ENCODE measurements at regions not wholly inside any gene's neighbourhood (a gene's known extent, or its start where the extent isn't known, plus 50 kb on each side); places are given as distances from the start of the nearest gene placed in this dataset.

DNA sequence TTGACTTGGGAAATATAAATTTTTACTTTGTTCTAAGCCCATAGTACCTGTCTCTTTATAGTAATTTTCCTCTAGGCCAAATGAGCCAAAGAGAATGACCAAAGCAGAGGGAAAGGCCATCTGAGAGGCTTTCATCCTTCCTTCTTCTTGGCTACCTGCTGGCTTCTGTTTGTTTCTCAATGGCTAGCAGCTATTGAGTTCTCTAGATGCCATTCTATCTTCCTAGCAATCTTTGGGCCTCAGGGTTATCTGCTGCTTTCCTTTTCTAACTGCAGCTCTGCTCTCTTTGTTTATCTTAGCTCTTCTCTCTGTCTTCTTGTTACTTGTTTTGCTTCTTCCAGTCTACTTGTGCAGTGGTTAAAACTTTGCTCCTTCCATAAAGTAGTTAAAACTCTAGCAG is 601.1 kb upstream of the NRXN1 start:
- no peaks in the 10 kb centered on the region for H3K9me3 ChIP-seq (replicated peaks in 1 of 2; ENCODE audit: control insufficient read depth in 2 of 2, insufficient read depth in 1 of 2, low read depth in 1 of 2, low read length in 2 of 2)
- no peak overlapping the region for H3K4me3 ChIP-seq (ENCODE audit: low read length in 2 of 2)
- H3K27me3 ChIP-seq (ENCODE audit: control insufficient read depth in 3 of 3, insufficient read depth in 3 of 3, low read depth in 1 of 3, low read length in 3 of 3), result no peaks in the 10 kb centered on the region
- no peak overlapping the region for H2AK5ac ChIP-seq (ENCODE audit: low read depth, low read length)
- no peak overlapping the region for H2BK120ac ChIP-seq (ENCODE audit: low read depth, low read length)
- no peak overlapping the region for H3K23ac ChIP-seq (ENCODE audit: low read depth, low read length, poor library complexity)
- H2BK15ac ChIP-seq (ENCODE audit: low read length), result no peak overlapping the region
- H2AFZ ChIP-seq (ENCODE audit: low read length), result no peak overlapping the region
- no peak overlapping the region for H3K18ac ChIP-seq (ENCODE audit: low read length)
- no peaks in the 10 kb centered on the region for H3K4me1 ChIP-seq (ENCODE audit: control insufficient read depth in 2 of 2, insufficient read depth in 1 of 2, low read depth in 1 of 2, low read length in 2 of 2)
- H4K8ac ChIP-seq (ENCODE audit: low read depth, low read length), result no peak overlapping the region
- H3K9ac ChIP-seq (ENCODE audit: low read depth, low read length, poor library complexity), result no peak overlapping the region
- H3K27ac ChIP-seq (replicated peaks; ENCODE audit: low read length), result no peak overlapping the region
- no peak overlapping the region for H4K91ac ChIP-seq (ENCODE audit: low read depth, low read length, poor library complexity)
- no peaks in the 10 kb centered on the region for H3K79me1 ChIP-seq (ENCODE audit: low read depth, low read length)
- H3K14ac ChIP-seq (ENCODE audit: low read length), result no peak overlapping the region
- no peak overlapping the region for H2BK12ac ChIP-seq (ENCODE audit: low read length)
- H3K36me3 ChIP-seq (replicated peaks in 1 of 2; ENCODE audit: control insufficient read depth in 2 of 2, insufficient read depth in 2 of 2, low read length in 2 of 2), result no peaks in the 10 kb centered on the region
- no peak overlapping the region for H3K4me2 ChIP-seq (ENCODE audit: insufficient read depth, low read length, poor library complexity, severe bottlenecking)
- DNase-seq (ENCODE audit: low spot score), result no peak
- no peak overlapping the region for H2BK5ac ChIP-seq (ENCODE audit: low read length)
- no peak overlapping the region for H3K4ac ChIP-seq (ENCODE audit: low read length)

DNA sequence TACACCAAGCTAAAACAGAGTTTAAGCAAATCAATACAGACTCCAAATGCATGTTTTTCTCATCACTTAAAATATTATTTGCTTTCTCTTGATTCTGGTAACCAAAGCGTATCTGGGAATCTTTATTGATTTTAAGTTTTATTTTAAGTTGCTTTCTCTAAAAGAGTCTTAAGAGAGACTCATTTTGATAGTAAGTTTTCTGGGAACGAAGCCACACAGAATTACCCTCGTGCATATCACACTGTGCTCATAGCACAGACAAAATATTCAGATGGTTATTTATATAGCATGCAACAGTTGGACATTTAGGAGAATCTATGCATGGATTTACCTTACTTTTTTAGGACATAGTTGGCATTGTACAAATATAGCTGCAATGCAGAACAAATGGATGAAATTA is 597.5 kb upstream of the NRXN1 start:
- Histone ChIP-seq H3K4me2 (ENCODE audit: insufficient read depth, low read length, poor library complexity, severe bottlenecking) (no peak overlapping the region), H4K8ac (ENCODE audit: low read depth, low read length) (no peak overlapping the region), H4K91ac (ENCODE audit: low read depth, low read length, poor library complexity) (no peak overlapping the region), H3K9me3 (replicated peaks in 1 of 2; ENCODE audit: control insufficient read depth in 2 of 2, insufficient read depth in 1 of 2, low read depth in 1 of 2, low read length in 2 of 2) (no peaks in the 10 kb centered on the region), H3K14ac (ENCODE audit: low read length) (no peak overlapping the region), H3K4ac (ENCODE audit: low read length) (no peak overlapping the region), H2BK5ac (ENCODE audit: low read length) (no peak overlapping the region), H2BK120ac (ENCODE audit: low read depth, low read length) (no peak overlapping the region), H3K4me1 (ENCODE audit: control insufficient read depth in 2 of 2, insufficient read depth in 1 of 2, low read depth in 1 of 2, low read length in 2 of 2) (no peaks in the 10 kb centered on the region), H2BK12ac (ENCODE audit: low read length) (no peak overlapping the region), H3K79me1 (ENCODE audit: low read depth, low read length) (no peaks in the 10 kb centered on the region), H3K27me3 (ENCODE audit: control insufficient read depth in 3 of 3, insufficient read depth in 3 of 3, low read depth in 1 of 3, low read length in 3 of 3) (no peaks in the 10 kb centered on the region), H2BK15ac (ENCODE audit: low read length) (no peak overlapping the region), H2AK5ac (ENCODE audit: low read depth, low read length) (no peak overlapping the region), H3K18ac (ENCODE audit: low read length) (no peak overlapping the region), H3K4me3 (ENCODE audit: low read length in 2 of 2) (no peak overlapping the region), H3K9ac (ENCODE audit: low read depth, low read length, poor library complexity) (no peak overlapping the region), H3K27ac (replicated peaks; ENCODE audit: low read length) (no peak overlapping the region), H2AFZ (ENCODE audit: low read length) (no peak overlapping the region), H3K23ac (ENCODE audit: low read depth, low read length, poor library complexity) (no peak overlapping the region), H3K36me3 (replicated peaks in 1 of 2; ENCODE audit: control insufficient read depth in 2 of 2, insufficient read depth in 2 of 2, low read length in 2 of 2) (no peaks in the 10 kb centered on the region)
- DNase-seq (ENCODE audit: low spot score), result no peak
- WGBS, 2 donors (ENCODE audit: extremely low coverage in 2 of 2, insufficient read length in 2 of 2, insufficient replicate concordance in 1 of 2), result no CpG with 5 or more reads among the region's 3 CpGs

DNA sequence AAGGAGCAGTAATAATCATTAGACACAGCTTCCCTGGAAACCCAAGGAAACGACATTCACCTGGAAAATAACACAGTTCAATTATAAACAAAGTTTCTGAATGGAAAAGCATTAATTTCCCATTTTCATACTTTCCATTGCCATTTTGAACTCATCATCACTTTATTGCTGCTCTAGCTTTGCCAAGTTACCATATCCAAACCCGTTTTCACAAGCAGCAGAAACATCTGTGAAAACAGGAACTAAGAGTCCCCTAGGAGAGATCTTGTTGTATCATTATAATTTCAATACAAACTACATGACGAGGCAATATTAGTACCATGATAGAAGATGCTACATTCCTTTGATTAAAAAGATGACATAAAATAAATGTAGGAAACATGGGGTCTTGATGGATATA is 597.0 kb upstream of the NRXN1 start:
- H3K9ac ChIP-seq (ENCODE audit: low read depth, low read length, poor library complexity), result no peak overlapping the region
- no peaks in the 10 kb centered on the region for H3K27me3 ChIP-seq (ENCODE audit: control insufficient read depth in 3 of 3, insufficient read depth in 3 of 3, low read depth in 1 of 3, low read length in 3 of 3)
- H2BK15ac ChIP-seq (ENCODE audit: low read length), result no peak overlapping the region
- DNase-seq (ENCODE audit: low spot score), result no peak
- no peaks in the 10 kb centered on the region for H3K9me3 ChIP-seq (replicated peaks in 1 of 2; ENCODE audit: control insufficient read depth in 2 of 2, insufficient read depth in 1 of 2, low read depth in 1 of 2, low read length in 2 of 2)
- no peak overlapping the region for H3K4me2 ChIP-seq (ENCODE audit: insufficient read depth, low read length, poor library complexity, severe bottlenecking)
- WGBS, 2 donors (ENCODE audit: extremely low coverage in 2 of 2, insufficient read length in 2 of 2, insufficient replicate concordance in 1 of 2), result no CpG with 5 or more reads among the region's 3 CpGs
- no peak overlapping the region for H2BK5ac ChIP-seq (ENCODE audit: low read length)
- H3K4ac ChIP-seq (ENCODE audit: low read length), result no peak overlapping the region
- no peak overlapping the region for H4K8ac ChIP-seq (ENCODE audit: low read depth, low read length)
- H3K27ac ChIP-seq (replicated peaks; ENCODE audit: low read length), result no peak overlapping the region
- no peak overlapping the region for H3K18ac ChIP-seq (ENCODE audit: low read length)
- H3K4me1 ChIP-seq (ENCODE audit: control insufficient read depth in 2 of 2, insufficient read depth in 1 of 2, low read depth in 1 of 2, low read length in 2 of 2), result no peaks in the 10 kb centered on the region
- no peak overlapping the region for H3K4me3 ChIP-seq (ENCODE audit: low read length in 2 of 2)
- H2AK5ac ChIP-seq (ENCODE audit: low read depth, low read length), result no peak overlapping the region
- no peak overlapping the region for H4K91ac ChIP-seq (ENCODE audit: low read depth, low read length, poor library complexity)
- H3K36me3 ChIP-seq (replicated peaks in 1 of 2; ENCODE audit: control insufficient read depth in 2 of 2, insufficient read depth in 2 of 2, low read length in 2 of 2), result no peaks in the 10 kb centered on the region
- no peak overlapping the region for H3K23ac ChIP-seq (ENCODE audit: low read depth, low read length, poor library complexity)
- no peak overlapping the region for H2BK12ac ChIP-seq (ENCODE audit: low read length)
- no peak overlapping the region for H2BK120ac ChIP-seq (ENCODE audit: low read depth, low read length)
- no peak overlapping the region for H3K14ac ChIP-seq (ENCODE audit: low read length)
- H3K79me1 ChIP-seq (ENCODE audit: low read depth, low read length), result no peaks in the 10 kb centered on the region
- H2AFZ ChIP-seq (ENCODE audit: low read length), result no peak overlapping the region

DNA sequence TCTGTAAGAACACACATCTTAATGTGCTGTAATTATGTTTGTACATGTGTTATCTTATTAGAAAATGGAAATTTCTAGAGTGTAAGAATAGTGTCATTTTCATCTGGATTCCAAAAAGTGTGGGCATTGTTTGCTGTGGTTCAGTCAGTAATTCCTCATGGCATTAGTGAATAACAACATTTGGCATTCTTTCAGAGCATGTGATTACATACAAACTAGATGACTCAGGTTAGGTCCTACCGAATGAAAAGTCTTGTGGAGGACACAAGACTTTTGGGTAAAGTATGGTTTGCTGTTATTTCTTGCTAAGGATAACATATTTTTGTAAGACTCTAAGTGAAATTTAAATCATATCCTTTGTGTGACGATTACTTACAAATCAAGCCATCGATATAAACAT is 593.1 kb upstream of the NRXN1 start:
- Histone ChIP-seq H3K4ac (ENCODE audit: low read length) (no peak overlapping the region), H3K9me3 (replicated peaks in 1 of 2; ENCODE audit: control insufficient read depth in 2 of 2, insufficient read depth in 1 of 2, low read depth in 1 of 2, low read length in 2 of 2) (no peaks in the 10 kb centered on the region), H4K8ac (ENCODE audit: low read depth, low read length) (no peak overlapping the region), H3K23ac (ENCODE audit: low read depth, low read length, poor library complexity) (no peak overlapping the region), H2BK12ac (ENCODE audit: low read length) (no peak overlapping the region), H2BK120ac (ENCODE audit: low read depth, low read length) (no peak overlapping the region), H4K91ac (ENCODE audit: low read depth, low read length, poor library complexity) (no peak overlapping the region), H2AFZ (ENCODE audit: low read length) (no peak overlapping the region), H3K14ac (ENCODE audit: low read length) (no peak overlapping the region), H3K27me3 (ENCODE audit: control insufficient read depth in 3 of 3, insufficient read depth in 3 of 3, low read depth in 1 of 3, low read length in 3 of 3) (no peaks in the 10 kb centered on the region), H3K9ac (ENCODE audit: low read depth, low read length, poor library complexity) (no peak overlapping the region), H3K36me3 (replicated peaks in 1 of 2; ENCODE audit: control insufficient read depth in 2 of 2, insufficient read depth in 2 of 2, low read length in 2 of 2) (no peaks in the 10 kb centered on the region), H2AK5ac (ENCODE audit: low read depth, low read length) (no peak overlapping the region), H3K4me2 (ENCODE audit: insufficient read depth, low read length, poor library complexity, severe bottlenecking) (no peak overlapping the region), H3K27ac (replicated peaks; ENCODE audit: low read length) (no peak overlapping the region), H3K18ac (ENCODE audit: low read length) (no peak overlapping the region), H3K4me3 (ENCODE audit: low read length in 2 of 2) (no peak overlapping the region), H3K4me1 (ENCODE audit: control insufficient read depth in 2 of 2, insufficient read depth in 1 of 2, low read depth in 1 of 2, low read length in 2 of 2) (no peaks in the 10 kb centered on the region), H3K79me1 (ENCODE audit: low read depth, low read length) (no peaks in the 10 kb centered on the region), H2BK15ac (ENCODE audit: low read length) (no peak overlapping the region), H2BK5ac (ENCODE audit: low read length) (no peak overlapping the region)
- no peak for DNase-seq (ENCODE audit: low spot score)
- WGBS, 2 donors (ENCODE audit: extremely low coverage in 2 of 2, insufficient read length in 2 of 2, insufficient replicate concordance in 1 of 2), result no CpG with 5 or more reads among the region's 3 CpGs

All from neuronal stem cell (in vitro differentiated cells).